HUES6 (cell line): ENCODE measurements at regions not wholly inside any gene's neighbourhood (a gene's known extent, or its start where the extent isn't known, plus 50 kb on each side); places are given as distances from the start of the nearest gene placed in this dataset.
"Not testable (repeated sequence)": the region's sequence is repeated elsewhere in the genome, so short reads cannot be mapped to it uniquely, and the experiment has no call there.

Experiments used
- H3K27ac ChIP-seq: 2 replicates; pipeline ENCODE4 v1.7.0; 2013; ENCODE audit warnings: low read depth, mild to moderate bottlenecking, low read length, inconsistent platforms
- H3K27me3 ChIP-seq: 2 replicates; pipeline ENCODE4 v1.6.1; 2013; ENCODE audit warnings: low read length; ENCODE audit not compliant: control insufficient read depth, insufficient read depth
- H3K36me3 ChIP-seq: 2 replicates; pipeline ENCODE4 v1.6.1; 2013; ENCODE audit warnings: low read length; ENCODE audit not compliant: control insufficient read depth, insufficient read depth
- H3K4me1 ChIP-seq: 2 replicates; pipeline ENCODE4 v1.6.1; 2013; ENCODE audit warnings: low read length; ENCODE audit not compliant: control insufficient read depth, insufficient read depth
- H3K4me3 ChIP-seq: 2 replicates; pipeline ENCODE4 v1.5.1; 2013; ENCODE audit warnings: low read depth, low read length
- H3K9ac ChIP-seq: one replicate; pipeline ENCODE4 v1.6.1; 2013; ENCODE audit warnings: mild to moderate bottlenecking, low read length
- H3K9me3 ChIP-seq: 2 replicates; pipeline ENCODE4 v1.6.1; 2013; ENCODE audit warnings: low read depth, low read length; ENCODE audit not compliant: control insufficient read depth, insufficient read depth

DNA sequence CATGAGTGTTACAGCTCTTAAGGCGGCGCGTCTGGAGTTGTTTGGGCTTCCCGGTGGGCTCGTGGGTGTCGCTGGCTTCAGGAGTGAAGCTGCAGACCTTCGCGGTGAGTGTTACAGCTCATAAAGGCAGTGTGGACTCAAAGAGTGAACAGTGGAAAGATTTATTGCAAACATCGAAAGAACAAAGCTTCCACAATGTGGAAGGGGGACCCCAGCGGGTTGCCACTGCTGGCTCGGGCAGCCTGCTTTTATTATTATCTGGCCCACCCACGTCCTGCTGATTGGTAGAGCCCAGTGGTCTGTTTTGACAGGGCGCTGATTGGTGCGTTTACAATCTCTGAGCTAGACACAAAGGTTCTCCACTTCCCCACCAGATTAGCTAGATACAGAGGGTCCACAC, 405.7 kb downstream of the HLX start:
- H3K4me3 ChIP-seq, H3K4me1 ChIP-seq, H3K9me3 ChIP-seq, H3K9ac ChIP-seq, H3K27me3 ChIP-seq, H3K36me3 ChIP-seq, H3K27ac ChIP-seq: not testable (repeated sequence)

DNA sequence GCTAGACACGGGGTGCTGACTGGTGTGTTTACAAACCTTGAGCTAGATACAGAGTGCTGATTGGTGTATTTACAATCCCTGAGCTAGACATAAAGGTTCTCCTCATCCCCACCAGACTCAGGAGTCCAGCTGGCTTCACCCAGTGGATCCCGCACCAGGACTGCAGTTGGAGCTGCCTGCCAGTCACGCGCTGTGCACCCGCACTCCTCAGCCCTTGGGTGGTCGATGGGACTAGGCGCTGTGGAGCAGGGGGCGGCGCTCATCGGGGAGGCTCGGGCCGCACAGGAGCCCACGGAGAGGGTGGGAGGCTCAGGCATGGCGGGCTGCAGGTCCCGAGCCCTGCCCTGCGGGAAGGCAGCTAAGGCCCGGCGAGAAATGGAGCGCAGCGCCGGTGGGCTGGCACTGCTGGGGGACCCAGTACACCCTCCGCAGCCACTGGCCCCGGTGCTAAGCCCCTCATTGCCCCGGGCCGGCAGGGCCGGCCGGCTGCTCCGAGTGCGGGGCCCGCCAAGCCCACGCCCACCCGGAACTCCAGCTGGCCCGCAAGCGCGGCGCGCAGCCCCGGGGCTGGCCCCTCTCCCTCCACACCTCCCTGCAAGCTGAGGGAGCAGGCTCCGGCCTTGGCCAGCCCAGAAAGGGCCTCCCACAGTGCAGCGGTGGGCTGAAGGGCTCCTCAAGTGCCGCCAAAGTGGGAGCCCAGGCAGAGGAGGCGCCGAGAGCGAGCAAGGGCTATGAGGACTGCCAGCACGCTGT, 406.4 kb downstream of the HLX start:
- H3K9ac ChIP-seq, result not testable (repeated sequence)

DNA sequence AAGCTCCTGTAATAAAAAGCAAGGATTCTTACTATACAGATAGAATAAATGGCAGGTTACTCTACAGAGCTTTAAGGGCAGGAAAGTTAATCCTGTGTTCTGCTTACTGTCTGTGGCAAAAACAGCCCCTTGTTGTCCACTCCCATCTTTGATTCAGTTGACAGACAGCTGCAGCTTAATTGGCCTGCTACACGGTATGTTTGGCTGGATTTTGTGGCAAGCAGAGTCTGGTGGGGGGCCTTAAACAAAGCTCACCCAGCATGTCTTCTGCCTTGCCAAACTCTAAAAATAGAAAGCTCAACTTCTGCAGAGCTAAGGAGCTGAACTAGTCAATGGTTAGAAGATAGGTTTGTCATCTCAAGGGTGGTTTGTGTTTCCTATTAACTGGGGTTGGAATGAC, 407.2 kb downstream of the HLX start:
- no peak overlapping the region for H3K9ac ChIP-seq
- no peaks in the 10 kb centered on the region for H3K36me3 ChIP-seq
- H3K4me1 ChIP-seq, result peaks cover 11% of the 10 kb centered on the region
- H3K4me3 ChIP-seq, result no peak overlapping the region
- no peak overlapping the region for H3K27ac ChIP-seq
- H3K9me3 ChIP-seq, result no peaks in the 10 kb centered on the region
- H3K27me3 ChIP-seq, result no peaks in the 10 kb centered on the region

More for the DNA sequence above, 406.4 kb downstream of the HLX start:
- H3K36me3 ChIP-seq, H3K9me3 ChIP-seq, H3K27me3 ChIP-seq, H3K4me1 ChIP-seq, H3K27ac ChIP-seq, H3K4me3 ChIP-seq: not testable (repeated sequence)

DNA sequence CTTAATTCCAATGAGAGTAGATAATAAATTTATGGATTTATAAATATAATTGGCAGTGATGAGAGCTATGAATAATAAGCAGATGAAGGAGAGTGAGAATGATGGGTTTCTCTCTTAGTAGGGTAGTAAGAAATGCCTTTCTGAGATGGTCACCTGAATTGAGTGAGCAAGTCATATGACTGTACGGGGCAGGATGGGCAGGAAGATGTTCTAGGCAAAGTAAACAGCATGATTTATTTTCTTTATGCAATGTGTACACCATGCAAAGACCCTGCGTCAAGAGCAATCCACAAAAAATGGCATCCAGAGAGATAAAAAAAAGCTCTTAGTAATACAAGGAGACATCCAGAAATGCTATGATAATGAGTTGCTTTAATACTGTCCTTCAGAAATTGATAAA, 409.9 kb downstream of the HLX start:
- Histone ChIP-seq H3K4me1 (peaks cover 20% of the 10 kb centered on the region), H3K27ac (no peak overlapping the region), H3K9ac (no peak overlapping the region), H3K9me3 (no peaks in the 10 kb centered on the region), H3K36me3 (no peaks in the 10 kb centered on the region), H3K27me3 (no peaks in the 10 kb centered on the region), H3K4me3 (no peak overlapping the region)

DNA sequence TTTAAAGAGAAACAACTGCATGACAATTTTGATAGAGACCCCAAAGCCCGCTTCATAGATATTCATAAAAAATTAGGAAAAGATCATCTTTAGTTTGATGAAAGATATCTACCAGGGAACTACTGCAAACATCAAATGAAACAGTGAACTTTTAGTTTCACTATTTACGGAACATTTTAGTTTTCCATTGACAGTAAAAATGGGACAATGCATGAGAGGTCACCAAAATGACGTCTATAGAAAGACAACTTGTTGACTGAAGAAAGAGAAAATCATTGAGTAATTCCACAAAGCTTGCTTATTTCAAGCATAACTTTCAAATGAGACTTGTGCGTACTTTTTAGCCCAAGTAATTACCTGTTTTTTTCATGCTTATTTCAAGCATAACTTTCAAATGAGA, 411.4 kb downstream of the HLX start:
- H3K27me3 ChIP-seq, result no peaks in the 10 kb centered on the region
- H3K27ac ChIP-seq, result no peak overlapping the region; the same call in 1 of the 2 replicates
- peaks cover 20% of the 10 kb centered on the region for H3K4me1 ChIP-seq
- H3K9ac ChIP-seq, result no peak overlapping the region
- no peaks in the 10 kb centered on the region for H3K9me3 ChIP-seq
- no peaks in the 10 kb centered on the region for H3K36me3 ChIP-seq
- H3K4me3 ChIP-seq, result no peak overlapping the region

DNA sequence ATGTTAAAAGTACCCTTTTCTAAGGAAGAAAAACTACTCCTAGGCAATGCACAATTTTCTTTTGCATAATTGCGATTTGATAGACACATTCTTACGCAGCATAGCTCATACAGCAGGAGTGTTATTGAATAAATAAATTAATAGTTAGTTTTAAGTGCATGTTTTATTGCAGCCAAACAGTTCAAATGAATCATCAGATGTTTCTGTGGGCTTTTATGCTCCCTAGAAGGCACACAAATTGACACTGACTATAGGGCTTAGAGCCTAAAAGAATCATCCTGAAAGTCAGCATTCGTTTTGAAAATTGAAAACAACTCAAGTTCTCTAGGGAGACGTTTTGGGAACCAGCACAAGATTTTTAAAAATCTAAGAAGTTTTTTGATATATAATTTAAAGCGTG, 411.9 kb downstream of the HLX start:
- H3K27me3 ChIP-seq, result no peaks in the 10 kb centered on the region
- no peak overlapping the region for H3K4me3 ChIP-seq
- peaks cover 20% of the 10 kb centered on the region for H3K4me1 ChIP-seq
- no peaks in the 10 kb centered on the region for H3K9me3 ChIP-seq
- no peak overlapping the region; the same call in 1 of the 2 replicates for H3K27ac ChIP-seq
- no peak overlapping the region for H3K9ac ChIP-seq
- H3K36me3 ChIP-seq, result no peaks in the 10 kb centered on the region

DNA sequence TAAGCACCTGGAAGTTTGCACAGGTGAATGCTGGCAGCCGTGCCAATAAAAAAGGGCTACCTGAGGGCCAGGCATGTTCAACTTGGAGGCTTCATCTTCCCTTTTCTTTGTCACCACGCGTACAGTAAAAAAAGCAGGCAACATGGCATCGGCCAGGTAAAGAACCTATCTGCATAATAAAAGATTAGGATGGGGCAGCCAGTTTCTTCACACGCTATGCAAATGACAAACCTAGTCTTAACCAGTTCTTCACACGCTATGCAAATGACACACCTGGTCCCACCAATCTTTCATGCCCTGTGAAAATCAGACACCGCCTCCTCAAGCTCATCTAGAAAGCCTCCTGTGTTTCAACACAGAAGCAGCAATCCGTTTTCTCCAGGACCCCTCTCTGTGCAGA, 413.4 kb downstream of the HLX start:
- Histone ChIP-seq H3K36me3 (no peaks in the 10 kb centered on the region), H3K27me3 (no peaks in the 10 kb centered on the region), H3K9me3 (no peaks in the 10 kb centered on the region), H3K4me1 (peaks cover 15% of the 10 kb centered on the region), H3K4me3 (no peak overlapping the region), H3K9ac (no peak overlapping the region), H3K27ac (peak overlapping the region; percentile 52; the same call in 1 of the 2 replicates)

DNA sequence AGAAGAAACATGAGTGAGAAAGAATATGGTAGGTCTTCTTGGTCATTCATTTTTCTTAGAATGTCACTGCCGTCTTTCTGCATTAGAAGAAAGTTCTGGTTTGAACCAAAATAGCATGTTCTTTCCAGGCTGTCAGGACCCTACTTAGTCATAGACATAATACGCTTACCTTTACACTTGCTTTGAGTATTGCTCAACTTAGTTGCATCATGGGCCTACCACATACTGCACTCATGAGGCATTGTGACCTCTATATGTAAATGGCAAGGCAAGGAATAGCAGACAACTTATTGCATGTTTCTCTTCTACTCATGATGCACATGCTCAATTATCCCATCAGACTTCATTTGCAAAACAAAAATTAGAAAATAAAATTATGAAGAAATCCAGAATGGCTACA, 415.0 kb downstream of the HLX start:
- H3K4me3 ChIP-seq, result no peak overlapping the region
- H3K4me1 ChIP-seq, result peaks cover 15% of the 10 kb centered on the region
- no peak overlapping the region for H3K9ac ChIP-seq
- no peaks in the 10 kb centered on the region for H3K9me3 ChIP-seq
- H3K27me3 ChIP-seq, result no peaks in the 10 kb centered on the region
- H3K27ac ChIP-seq, result no peak overlapping the region
- no peaks in the 10 kb centered on the region for H3K36me3 ChIP-seq

DNA sequence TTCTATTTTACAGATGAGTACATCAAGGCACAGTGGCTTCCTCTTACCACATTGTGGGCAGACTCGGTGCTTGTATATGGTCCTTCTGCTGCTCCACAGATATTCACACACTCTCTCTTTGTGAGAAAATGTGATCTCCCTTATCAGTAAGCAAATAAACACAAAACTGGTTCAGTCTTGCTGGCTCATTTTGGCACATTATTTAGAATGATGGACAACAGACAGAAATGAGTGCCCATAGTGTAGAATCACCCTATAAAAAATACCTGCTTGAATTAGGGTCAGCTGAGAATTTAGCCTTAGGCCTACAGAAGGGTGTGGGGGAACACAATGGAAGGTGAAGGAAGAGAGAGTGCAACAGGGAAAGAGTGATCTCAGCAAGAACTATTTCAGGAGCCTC, 423.1 kb downstream of the HLX start:
- peaks cover 14% of the 10 kb centered on the region; the same call in 1 of the 2 replicates for H3K4me1 ChIP-seq
- H3K9ac ChIP-seq, result no peak overlapping the region
- H3K9me3 ChIP-seq, result no peaks in the 10 kb centered on the region
- H3K36me3 ChIP-seq, result no peaks in the 10 kb centered on the region
- no peaks in the 10 kb centered on the region for H3K27me3 ChIP-seq
- no peak overlapping the region for H3K4me3 ChIP-seq
- H3K27ac ChIP-seq, result no peak overlapping the region

DNA sequence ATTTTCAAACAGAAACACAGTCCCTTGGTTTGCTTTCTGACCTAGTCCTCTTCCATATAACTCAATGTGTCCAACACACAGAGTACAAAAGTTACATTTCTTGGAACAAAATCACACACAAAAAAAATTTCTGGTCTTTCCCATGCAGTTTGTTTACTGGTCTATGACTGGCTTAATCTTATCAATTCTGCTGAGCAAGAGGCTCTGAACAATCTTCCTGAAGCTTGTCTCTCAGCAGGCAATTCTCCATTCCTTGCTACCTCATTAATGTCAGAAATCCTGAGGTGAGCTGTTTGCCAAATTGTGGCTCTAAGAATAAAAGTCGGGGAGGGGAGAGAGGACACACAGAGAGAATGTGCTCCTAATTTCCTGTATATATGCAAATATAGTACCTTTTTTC, 423.6 kb downstream of the HLX start:
- no peak overlapping the region for H3K27ac ChIP-seq
- H3K4me1 ChIP-seq, result peaks cover 14% of the 10 kb centered on the region; the same call in 1 of the 2 replicates
- H3K9me3 ChIP-seq, result no peaks in the 10 kb centered on the region
- H3K4me3 ChIP-seq, result no peak overlapping the region
- H3K27me3 ChIP-seq, result no peaks in the 10 kb centered on the region
- no peak overlapping the region for H3K9ac ChIP-seq
- no peaks in the 10 kb centered on the region for H3K36me3 ChIP-seq

DNA sequence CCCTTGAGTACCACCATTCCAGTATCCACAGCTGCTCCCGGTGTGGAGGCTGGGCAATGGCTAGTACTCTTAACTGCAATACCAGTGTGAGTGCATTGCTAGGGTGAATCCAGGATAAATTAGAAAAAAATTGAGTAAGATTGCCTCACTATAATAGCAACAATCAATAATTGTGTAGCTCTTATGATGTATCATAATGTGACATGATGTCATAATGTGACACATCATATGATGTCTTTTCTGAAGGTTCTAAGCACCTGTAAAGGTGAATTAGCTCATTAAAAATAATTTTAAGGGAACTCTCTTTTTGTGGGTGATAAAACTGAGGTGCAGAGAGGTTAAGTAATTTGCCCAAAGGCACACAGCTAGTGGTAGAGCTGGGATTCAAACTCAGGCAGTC, 424.4 kb downstream of the HLX start:
- no peaks in the 10 kb centered on the region for H3K27me3 ChIP-seq
- no peaks in the 10 kb centered on the region for H3K9me3 ChIP-seq
- H3K9ac ChIP-seq, result peak overlapping the region; percentile 6
- no peak overlapping the region for H3K4me3 ChIP-seq
- H3K27ac ChIP-seq, result no peak overlapping the region
- H3K4me1 ChIP-seq, result peaks cover 19% of the 10 kb centered on the region; the same call in 1 of the 2 replicates
- no peaks in the 10 kb centered on the region for H3K36me3 ChIP-seq
